GM12878 (cell line): ENCODE measurements at regions not wholly inside any gene's neighbourhood (a gene's known extent, or its start where the extent isn't known, plus 50 kb on each side); places are given as distances from the start of the nearest gene placed in this dataset.

ENCODE experiments used
- CTCF ChIP-seq, 3 experiments: IDR thresholded peaks in 2 of 3; conservative IDR thresholded peaks in 1 of 3; 2 replicates each; pipeline ENCODE4 v1.5.1; 2011; ENCODE audit warnings: low read depth in 3 of 3, low read length in 3 of 3, mild to moderate bottlenecking in 3 of 3, control low read depth in 2 of 3, moderate library complexity in 2 of 3, inconsistent platforms in 1 of 3, mixed read lengths in 1 of 3; ENCODE audit not compliant: control insufficient read depth in 2 of 3, insufficient read depth in 1 of 3; ENCODE audit errors: extremely low read depth in 1 of 3
- ESRRA ChIP-seq: IDR thresholded peaks from 2 replicates; pipeline ENCODE4 v1.6.1; 2012; ENCODE audit warnings: mild to moderate bottlenecking, low read length, improper control_type of control experiment

DNA sequence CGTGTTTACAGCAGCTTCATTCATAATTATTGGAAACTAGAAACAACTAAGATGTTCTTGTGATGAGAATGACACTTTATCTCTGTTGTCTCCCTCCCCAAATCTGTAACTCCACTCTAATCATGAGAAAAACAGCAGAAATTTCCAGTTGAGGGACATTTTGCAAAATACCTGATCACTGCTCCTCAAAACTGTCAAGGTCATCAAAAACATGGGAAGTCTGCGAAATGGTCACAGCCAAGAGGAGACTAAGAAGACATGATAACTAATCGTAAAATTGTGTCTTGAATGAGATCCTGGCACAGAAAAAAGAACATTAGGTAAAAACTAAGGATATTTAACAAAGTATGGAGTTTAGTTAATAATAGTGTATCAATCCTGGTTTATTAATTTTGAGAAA is 204.2 kb downstream of the CYLD start:
- no peak for TF ChIP-seq CTCF (IDR thresholded peaks at IDR 0.05 in 2 of 3, conservative IDR thresholded peaks at IDR 0.05 in 1 of 3; ENCODE audit: control insufficient read depth in 2 of 3, extremely low read depth in 1 of 3, insufficient read depth in 1 of 3, low read depth in 3 of 3, low read length in 3 of 3)
- no peak for TF ChIP-seq ESRRA
